Fibroblast of peridontal ligament (primary cell): ENCODE measurements at regions not wholly inside any gene's neighbourhood (a gene's known extent, or its start where the extent isn't known, plus 50 kb on each side); places are given as distances from the start of the nearest gene placed in this dataset.
"Not testable (repeated sequence)": the region's sequence is repeated elsewhere in the genome, so short reads cannot be mapped to it uniquely, and the experiment has no call there.

Experiments
- DNase-seq: peaks from one replicate; pipeline ENCODE4 v3.0.0-alpha.2; 2010; ENCODE audit errors: extremely low read depth

DNA sequence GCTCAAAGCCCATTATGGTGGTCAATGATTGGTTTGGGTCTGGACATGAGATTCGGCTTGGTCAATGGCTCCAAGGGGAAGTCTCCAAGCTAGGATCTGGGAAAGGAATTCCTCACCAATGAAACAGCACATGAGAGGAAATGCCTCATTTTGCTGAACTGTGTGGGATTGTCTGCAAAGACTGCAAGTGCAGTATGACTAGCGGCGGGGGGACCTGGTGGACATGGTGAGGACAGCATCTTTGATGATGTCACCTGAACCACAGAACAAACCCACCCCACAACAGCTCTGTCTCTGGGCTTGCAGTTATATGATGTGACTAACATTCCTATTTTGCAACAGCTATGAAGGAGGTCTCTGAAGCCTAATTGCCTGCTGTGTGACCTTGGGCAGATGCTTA is 50.6 kb upstream of the NKD1 start:
- DNase-seq: no peak

DNA sequence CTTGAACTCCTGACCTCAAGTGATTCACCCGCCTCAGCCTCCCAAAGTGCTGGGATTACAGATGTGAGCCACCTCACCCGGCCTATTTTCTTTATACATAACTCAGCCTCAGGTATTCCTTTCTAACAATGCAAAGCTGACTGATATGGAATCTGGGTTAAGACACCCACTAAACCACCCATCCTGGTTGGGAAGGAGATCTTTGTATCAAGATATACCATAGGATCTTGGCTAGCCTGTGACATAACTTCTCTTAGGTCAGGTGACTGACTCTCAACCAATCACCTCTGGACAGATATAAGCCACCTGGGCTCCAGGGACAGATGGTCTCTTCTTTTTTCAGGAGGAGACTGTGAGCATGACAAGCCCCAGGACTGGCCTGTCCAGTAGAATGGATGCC is 51.2 kb upstream of the NKD1 start:
- no peak for DNase-seq

GRCh38 chr16:50495673-50496072 is 52.5 kb upstream of the NKD1 start:
- DNase-seq: no peak

DNA sequence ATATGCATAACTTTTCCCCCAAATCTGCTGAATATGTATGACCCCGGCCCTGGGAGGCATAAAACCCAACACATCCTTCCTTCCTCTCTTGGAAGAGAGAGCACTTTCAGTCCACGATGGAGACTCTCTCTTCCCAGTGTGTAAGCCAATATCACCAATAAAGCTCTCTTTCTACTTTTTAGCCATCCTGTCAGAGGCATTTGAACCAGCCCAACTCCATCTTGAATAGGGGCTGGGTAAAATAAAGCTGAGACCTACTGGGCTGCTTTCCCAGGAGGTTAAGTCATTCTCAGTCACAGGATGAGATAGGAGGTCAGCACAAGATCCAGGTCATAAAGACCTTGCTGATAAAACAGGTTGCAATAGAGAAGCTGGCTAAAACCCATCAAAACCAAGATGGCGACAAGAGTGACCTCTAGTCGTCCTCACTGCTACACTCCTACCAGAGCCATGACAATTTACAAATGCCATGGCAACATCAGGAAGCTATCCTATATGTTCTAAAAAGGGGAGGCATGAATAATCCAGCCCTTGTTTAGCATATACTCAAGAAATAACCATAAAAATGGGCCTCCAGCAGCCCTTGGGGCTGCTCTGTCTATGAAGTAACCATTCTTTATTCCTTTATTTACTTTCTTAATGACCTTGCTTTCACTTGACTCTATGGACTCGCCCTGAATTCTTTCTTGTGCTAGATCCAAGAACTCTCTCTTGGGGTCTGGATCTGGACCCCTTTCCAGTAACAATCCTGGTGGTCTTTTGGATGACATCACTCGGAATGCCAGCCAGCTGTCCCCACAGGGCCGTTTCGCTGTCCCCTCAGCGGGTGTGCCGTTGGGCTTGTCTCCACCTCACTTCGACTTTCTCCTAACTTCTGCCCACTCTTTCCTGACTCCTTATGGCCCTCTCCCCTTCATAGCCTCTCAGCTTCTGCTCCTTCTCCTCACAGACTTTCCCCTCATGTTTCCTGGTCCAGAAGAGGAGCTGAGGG is 53.4 kb upstream of the NKD1 start:
- no peak for DNase-seq

GRCh38 chr16:50491516-50491915 is 56.7 kb upstream of the NKD1 start:
- DNase-seq: no peak

DNA sequence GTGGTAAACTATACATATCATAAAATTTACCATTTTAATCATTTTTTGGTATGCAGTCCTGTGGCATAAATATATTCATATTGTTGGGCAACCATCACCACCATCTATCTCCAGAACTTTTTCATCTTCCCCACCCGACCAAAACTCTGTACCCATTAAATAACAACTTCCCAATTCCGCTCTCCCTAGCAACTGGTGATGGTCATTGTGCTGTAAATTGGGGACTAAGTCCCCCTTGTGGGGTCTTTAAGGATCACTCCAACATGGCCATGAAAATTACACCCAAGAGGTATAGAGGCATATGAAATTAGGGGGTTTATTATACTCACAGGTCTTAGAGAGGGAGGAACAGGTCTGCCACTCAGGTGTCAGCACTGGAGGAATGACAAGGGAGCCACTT is 57.4 kb upstream of the NKD1 start:
- DNase-seq: no peak

DNA sequence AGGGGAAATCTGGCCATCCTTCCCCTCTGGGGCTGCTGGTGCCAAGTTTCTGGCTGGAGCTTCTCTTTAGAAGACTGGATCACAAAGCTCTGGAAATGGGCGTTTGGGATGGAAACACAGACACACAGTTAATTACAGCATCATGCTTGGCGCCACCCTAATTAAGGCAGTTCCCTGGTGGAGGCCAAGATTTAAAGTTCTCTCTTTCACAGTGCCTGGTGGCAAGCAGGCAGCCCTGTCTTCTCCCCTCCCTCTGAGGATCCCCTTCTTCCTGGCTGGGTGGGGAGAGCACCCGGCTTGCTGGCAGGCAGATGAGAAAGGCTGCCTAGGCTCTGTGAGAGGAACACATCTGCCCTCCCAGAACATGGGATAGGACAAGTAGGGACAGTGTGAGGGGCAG is 59.0 kb upstream of the NKD1 start:
- no peak for DNase-seq

GRCh38 chr16:50487528-50487927 is 60.7 kb upstream of the NKD1 start:
- no peak for DNase-seq

DNA sequence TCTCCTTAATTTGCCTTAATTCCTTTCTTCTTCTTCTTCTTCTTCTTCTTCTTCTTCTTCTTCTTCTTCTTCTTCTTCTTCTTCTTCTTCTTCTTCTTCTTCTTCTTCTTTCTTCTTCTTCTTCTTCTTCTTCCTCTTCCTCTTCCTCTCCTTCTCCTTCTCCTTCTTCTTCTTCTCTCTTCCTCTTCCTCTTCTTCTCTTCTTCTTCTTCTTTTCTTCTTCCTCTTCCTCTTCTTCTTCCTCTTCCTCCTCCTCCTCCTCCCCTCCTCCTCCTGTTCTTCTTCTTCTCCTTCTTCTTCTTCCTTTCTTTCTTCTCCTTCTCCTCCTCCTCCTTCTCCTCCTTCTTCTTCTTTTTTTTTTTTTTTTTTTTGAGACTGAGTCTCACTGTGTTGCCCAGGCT is 62.0 kb upstream of the NKD1 start:
- not testable (repeated sequence) for DNase-seq

- no peak for DNase-seq
Measured at GRCh38 chr16:50485232-50485631, 63.0 kb upstream of the NKD1 start.

GRCh38 chr16:50482271-50482670 is 65.9 kb upstream of the NKD1 start:
- DNase-seq: no peak

- no peak for DNase-seq
Measured at GRCh38 chr16:50480206-50480605, 68.0 kb upstream of the NKD1 start.

GRCh38 chr16:50479771-50480170 is 68.4 kb upstream of the NKD1 start:
- no peak for DNase-seq

GRCh38 chr16:50478773-50479149 is 69.4 kb upstream of the NKD1 start:
- no peak for DNase-seq

DNA sequence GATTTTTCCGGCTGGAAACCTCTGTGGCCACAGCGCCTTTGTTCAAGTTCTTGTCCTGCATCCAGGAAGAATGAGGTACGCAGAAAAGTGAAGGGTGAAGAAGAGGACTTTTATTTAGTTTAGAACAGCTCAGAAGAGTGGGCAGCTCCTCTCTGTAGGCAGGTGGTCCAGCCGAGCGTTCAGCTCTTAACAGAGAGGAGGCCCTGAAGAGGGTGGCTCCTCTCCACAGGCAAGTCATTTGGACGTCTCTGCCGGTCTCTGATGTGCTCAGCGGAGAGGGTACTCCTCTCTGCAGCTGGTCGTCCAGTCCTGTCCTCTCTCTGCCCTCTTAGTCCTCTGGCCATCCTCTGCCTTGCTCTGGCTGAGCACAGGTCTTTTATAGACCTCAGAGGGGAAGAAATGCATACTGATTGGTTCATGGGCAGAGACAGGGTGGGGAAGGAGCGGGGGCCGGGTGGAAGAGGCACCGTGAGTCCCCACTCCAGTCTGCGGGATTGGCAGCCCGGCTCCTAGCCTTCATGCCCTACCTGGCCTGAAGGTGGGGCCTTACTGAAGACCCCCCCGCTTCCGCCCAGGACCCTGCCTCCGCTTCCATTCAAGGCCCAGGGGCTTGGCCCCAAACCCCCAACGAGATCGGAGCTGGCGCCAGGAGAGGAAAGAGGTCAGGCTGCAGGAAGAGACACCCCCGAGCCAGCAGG is 70.0 kb upstream of the NKD1 start:
- no peak for DNase-seq

GRCh38 chr16:50476486-50477255 is 71.5 kb upstream of the NKD1 start:
- DNase-seq: no peak

GRCh38 chr16:50475170-50475569 is 73.0 kb upstream of the NKD1 start:
- DNase-seq: no peak

DNA sequence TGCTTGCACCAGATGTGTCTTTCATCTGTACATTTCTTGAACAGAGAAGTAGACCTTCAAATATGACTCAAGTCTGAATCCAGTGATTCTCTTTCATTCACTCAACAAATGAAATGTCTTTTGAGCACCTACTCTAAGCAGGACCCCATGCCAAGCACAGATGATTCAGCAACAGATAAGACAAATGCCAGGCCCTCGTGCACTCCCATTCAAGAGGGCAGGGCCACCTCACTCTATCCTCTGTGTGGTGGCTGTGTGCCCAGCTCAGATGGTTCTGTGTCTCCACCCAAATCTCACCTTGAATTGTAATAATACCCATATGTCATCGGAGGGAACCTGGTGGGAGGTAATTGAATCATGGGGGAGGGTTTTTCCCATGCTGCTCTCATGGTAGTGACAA is 74.1 kb upstream of the NKD1 start:
- no peak for DNase-seq

DNA sequence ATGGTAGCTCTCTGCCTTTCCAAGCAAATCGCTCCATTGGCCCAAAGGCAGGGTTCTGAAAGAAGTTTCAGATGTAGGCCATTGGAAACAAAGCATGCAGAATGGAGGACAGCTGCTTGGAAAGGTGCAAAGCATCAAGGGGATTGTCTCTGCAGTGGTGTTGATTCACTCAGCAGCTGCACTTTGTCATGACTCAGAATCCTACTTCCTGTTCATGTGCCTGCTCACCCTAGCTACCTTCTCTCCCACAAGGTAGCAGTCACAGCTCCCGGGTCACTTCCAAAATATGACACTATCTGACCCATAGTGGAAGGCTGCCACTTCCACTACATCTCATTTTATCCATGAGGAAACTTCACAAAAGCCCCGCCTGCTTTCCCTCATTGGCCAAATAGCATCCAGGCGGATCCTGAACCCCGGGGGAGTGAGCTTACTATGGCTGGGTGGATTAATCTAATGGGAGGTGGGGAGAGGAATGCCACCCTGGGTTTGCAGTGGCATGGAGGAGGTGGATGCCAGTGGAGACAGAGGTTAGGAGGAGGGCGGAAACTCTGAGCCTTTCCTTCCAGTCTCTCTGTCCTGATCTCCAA is 74.7 kb upstream of the NKD1 start:
- DNase-seq: no peak

- DNase-seq: no peak
Measured at GRCh38 chr16:50472472-50472871, 75.7 kb upstream of the NKD1 start.

GRCh38 chr16:50470687-50471086 is 77.5 kb upstream of the NKD1 start:
- no peak for DNase-seq

- no peak for DNase-seq
Measured at GRCh38 chr16:50469744-50470321, 78.4 kb upstream of the NKD1 start.
